Heart left ventricle (tissue), 16 donors: ENCODE measurements at regions not wholly inside any gene's neighbourhood (a gene's known extent, or its start where the extent isn't known, plus 50 kb on each side); places are given as distances from the start of the nearest gene placed in this dataset.

Source experiments
- ATAC-seq, 4 donors: fragments of 200-7000 bp; cut with Tn5 transposase; one replicate each; pipeline ENCODE4 v1.9.1; 2020 to 2022; ENCODE audit warnings: moderate library complexity in 4 of 4, mild to moderate bottlenecking in 3 of 4, moderate number of reproducible peaks in 1 of 4
- DNase-seq, 5 donors: peaks; one replicate each; pipeline ENCODE4 v3.0.0-alpha.2; 2020
- H3K27ac ChIP-seq, 12 donors: fragments of 200-600 bp; sonication (generic) in 4 of 12; one replicate each; pipeline versions ENCODE4 v1.5.0 to v1.8.0; 2016 to 2022; ENCODE audit warnings: mild to moderate bottlenecking in 2 of 12
- H3K27me3 ChIP-seq, 9 donors: fragments of 200-600 bp; sonication (generic) in 2 of 9; one replicate each; pipeline versions ENCODE4 v1.5.1 to v1.8.0; 2016 to 2022; ENCODE audit warnings: mild to moderate bottlenecking in 3 of 9
- H3K36me3 ChIP-seq, 9 donors: fragments of 200-600 bp; sonication (generic) in 2 of 9; one replicate each; pipeline versions ENCODE4 v1.5.0 to v1.8.0; 2018 to 2022; ENCODE audit warnings: mild to moderate bottlenecking in 2 of 9
- H3K4me1 ChIP-seq, 12 donors: fragments of 200-600 bp; sonication (generic) in 4 of 12; one replicate each; pipeline versions ENCODE4 v1.5.0 to v1.8.0; 2016 to 2022; ENCODE audit warnings: mild to moderate bottlenecking in 3 of 12
- H3K4me3 ChIP-seq, 12 donors: fragments of 200-600 bp; sonication (generic) in 4 of 12; one replicate each; pipeline versions ENCODE4 v1.5.0 to v1.8.0; 2017 to 2022; ENCODE audit warnings: mild to moderate bottlenecking in 9 of 12, moderate library complexity in 4 of 12
- H3K9me3 ChIP-seq, 12 donors: fragments of 200-600 bp; sonication (generic) in 4 of 12; one replicate each; pipeline versions ENCODE4 v1.5.0 to v1.8.0; 2016 to 2022; ENCODE audit warnings: mild to moderate bottlenecking in 1 of 12
- CTCF ChIP-seq, 12 donors: fragments of 200-600 bp; sonication (generic) in 4 of 12; IDR thresholded peaks; one replicate each; pipeline versions ENCODE4 v1.5.0 to v1.8.0; 2018 to 2022; ENCODE audit warnings: antibody characterized with exemption in 12 of 12, mild to moderate bottlenecking in 5 of 12
- POLR2A ChIP-seq, 2 donors: fragments of 450-650 bp; IDR thresholded peaks; one replicate each; pipeline ENCODE4 v1.6.1; 2017; ENCODE audit warnings: antibody characterized with exemption in 2 of 2, mild to moderate bottlenecking in 2 of 2, moderate library complexity in 2 of 2
- WGBS, 4 donors: extraction: QIAGEN DNeasy Blood & Tissue Kit in 2 of 4; methylation state at CpG; one replicate each; pipeline versions ENCODE4 v1.1.5 to v1.1.7; 2013 to 2018; 5-methylcytosine and 5-hydroxymethylcytosine counted together
- intact Hi-C, 10 donors: fragments of 100-400 bp; cut with DNase I; formaldehyde crosslinking; loops; one replicate each; pipeline versions ENCODE4 v1.11.1 to v1.14.2; 2022
- donor health status: ischemic (EF 13 %, LVEDD 7.1; RV severe dilation, severe dysfunction).
- donor health status: healthy with polysubstance abuse.
- donor health status: DM: no; HTN: yes; CAD: no.
- donor health status: DM: no; HTN: no; CAD: no.
- donor health status: ischemic (EF 25% LVEDD 6.9; RV normal size, moderate dysfunction).
- donor health status: ischemic (EF 25% LVEDD 5.7; RV mildly dilated, moderate dysfunction).
- donor health status: healthy.
- donor health status: DM: yes; HTN: yes; CAD: no.
- donor health status: ischemic (EF 35%, LVEDD 5.7; RV mildly dilated, moderate dysfunction).
- donor health status: nonischemic (EF 11% LVEDD 7.7; RV severe dilation, severe dysfunction).
- donor health status: DM: yes; HTN: yes; CAD: no.
- donor health status: PGD.
- donor health status: ischemic (EF 29% LVEDD 5.4; RV normal size, mild dysfunction).
- donor health status: nonischemic (EF 23%, LVEDD 6.1; RV moderate dilation, normal function).

DNA sequence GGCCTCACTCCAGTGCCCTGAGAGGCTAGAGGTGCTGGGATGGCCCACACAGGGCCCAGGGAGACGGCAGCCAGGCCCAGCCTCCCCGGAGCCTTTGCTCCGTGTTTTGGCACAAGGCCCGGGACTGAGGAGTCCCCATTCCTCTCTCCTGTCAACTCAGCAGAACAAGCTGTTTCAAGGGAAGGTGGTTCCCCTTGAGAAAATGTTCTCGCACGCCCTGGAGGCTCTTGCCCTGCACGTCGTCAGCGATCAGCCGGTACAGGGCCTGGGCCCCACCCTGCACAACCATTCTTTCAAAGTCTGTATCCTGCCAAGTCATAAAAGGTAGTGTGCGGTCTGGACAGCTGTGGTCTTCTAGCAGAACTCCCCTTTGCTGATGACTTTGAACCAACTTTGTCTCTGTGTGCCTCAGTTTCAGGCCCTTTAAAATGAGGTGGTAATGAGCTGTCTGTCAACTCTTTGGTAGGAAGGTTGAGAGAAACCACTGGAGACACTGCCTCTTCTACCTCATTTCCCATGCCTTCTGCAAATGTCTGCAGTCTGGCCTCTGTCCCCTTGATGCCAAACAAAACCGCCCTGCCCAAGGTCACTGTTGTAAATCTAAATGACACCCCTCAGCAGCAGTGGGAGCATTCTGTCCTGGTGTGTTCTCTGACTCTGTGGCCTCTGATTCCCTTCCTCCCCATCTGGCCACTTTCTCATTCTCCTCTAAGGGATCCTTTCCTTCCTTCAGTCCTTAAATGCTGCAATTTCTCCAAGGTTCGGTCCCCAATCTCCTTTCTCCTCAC lies 138.6 kb upstream of the JUN start:
- no peaks in the 10 kb centered on the region for H3K36me3 ChIP-seq
- H3K4me1 ChIP-seq: peaks cover 0 to 39% (median 9%) of the 10 kb centered on the region in 12 donors
- no peaks in the 10 kb centered on the region for H3K27me3 ChIP-seq
- WGBS, 4 donors: 22 to 36% (median 26%) methylated on average over 13 of the region's 13 CpGs
- ATAC-seq (peak; percentile 88 to 91 (median 89)), DNase-seq (peak; percentile 45 to 87 (median 75))
- H3K9me3 ChIP-seq: no peaks in the 10 kb centered on the region
- intact Hi-C loops: no loop called here
- no peak for TF ChIP-seq POLR2A (IDR thresholded peaks at IDR 0.05)
- TF ChIP-seq CTCF (IDR thresholded peaks at IDR 0.05): no peak
- peak overlapping the region in 5 of 12 donors; percentile 1 to 48 (median 35) for H3K27ac ChIP-seq
- H3K4me3 ChIP-seq: no peak overlapping the region

- Histone ChIP-seq H3K36me3 (no peaks in the 10 kb centered on the region), H3K4me1 (peaks cover 0 to 40% (median 9%) of the 10 kb centered on the region in 12 donors), H3K4me3 (no peak overlapping the region), H3K9me3 (no peaks in the 10 kb centered on the region), H3K27ac (peak overlapping the region in 1 of 12 donors; percentile 35), H3K27me3 (no peaks in the 10 kb centered on the region)
- no peak for DNase-seq
- TF ChIP-seq CTCF (IDR thresholded peaks at IDR 0.05) (no peak), POLR2A (IDR thresholded peaks at IDR 0.05) (no peak)
- intact Hi-C loops: no loop called here
- ATAC-seq: peak in 1 of 4 donors; percentile 6
- WGBS, 4 donors: 96 to 100% (median 98%) methylated on average over 3 of the region's 3 CpGs
Measured at GRCh38 chr1:58923090-58923470, 139.2 kb upstream of the JUN start.

- TF ChIP-seq CTCF (IDR thresholded peaks at IDR 0.05): no peak
- TF ChIP-seq POLR2A (IDR thresholded peaks at IDR 0.05): no peak
Measured at GRCh38 chr1:58924016-58924565, 140.2 kb upstream of the JUN start.

DNA sequence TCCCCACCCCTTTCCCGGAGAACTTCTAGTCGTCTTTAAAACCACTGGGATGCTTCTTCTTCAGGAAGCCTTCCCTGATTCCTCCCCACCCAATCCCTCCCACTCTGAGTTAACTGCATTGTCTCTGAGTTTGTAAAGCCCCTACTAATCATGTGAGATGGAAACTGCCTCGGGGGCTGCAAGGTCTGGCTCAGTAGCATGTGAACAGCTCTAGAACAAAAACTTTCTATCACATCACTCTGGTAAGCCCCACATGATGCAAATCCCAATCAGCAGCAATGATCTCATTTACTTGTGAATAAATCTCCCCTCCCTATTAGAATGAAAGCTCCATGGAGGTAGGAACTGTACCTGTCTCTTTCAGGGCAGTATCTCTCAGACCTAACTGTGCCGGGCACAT lies 141.0 kb upstream of the JUN start:
- Histone ChIP-seq H3K4me1 (peaks cover 0 to 40% (median 9%) of the 10 kb centered on the region in 12 donors), H3K4me3 (no peak overlapping the region), H3K9me3 (no peaks in the 10 kb centered on the region), H3K36me3 (no peaks in the 10 kb centered on the region), H3K27me3 (no peaks in the 10 kb centered on the region), H3K27ac (no peak overlapping the region)
- intact Hi-C loops: no loop called here
- no peak for ATAC-seq
- WGBS, 4 donors: 91 to 95% (median 93%) methylated on average over 4 of the region's 4 CpGs
- no peak for DNase-seq
- TF ChIP-seq POLR2A (IDR thresholded peaks at IDR 0.05): no peak
- no peak for TF ChIP-seq CTCF (IDR thresholded peaks at IDR 0.05)

More at GRCh38 chr1:58924016-58924565, 140.2 kb upstream of the JUN start:
- no peaks in the 10 kb centered on the region for H3K9me3 ChIP-seq
- no peak overlapping the region for H3K4me3 ChIP-seq
- no peak for DNase-seq
- H3K27ac ChIP-seq: no peak overlapping the region
- intact Hi-C loops: no loop called here
- H3K27me3 ChIP-seq: no peaks in the 10 kb centered on the region
- no peak for ATAC-seq
- peaks cover 0 to 40% (median 9%) of the 10 kb centered on the region in 12 donors for H3K4me1 ChIP-seq
- H3K36me3 ChIP-seq: no peaks in the 10 kb centered on the region
